B cell (primary cell): ENCODE measurements at regions not wholly inside any gene's neighbourhood (a gene's known extent, or its start where the extent isn't known, plus 50 kb on each side); places are given as distances from the start of the nearest gene placed in this dataset.

ENCODE experiments used
- ATAC-seq: fragments of 200-7000 bp; cut with Tn5 transposase; one replicate; pipeline ENCODE4 v1.10.0; 2021; ENCODE audit warnings: low read depth, mild to moderate bottlenecking, moderate number of reproducible peaks, moderate library complexity
- CTCF ChIA-PET: fragments of 350-600 bp; sonication (Branson Sonifier 250); formaldehyde crosslinking; loops from one replicate; lab custom pipeline; 2021; ENCODE audit warnings: antibody characterized with exemption, inconsistent platforms; lab: Charles Lee
- POLR2A ChIA-PET: fragments of 350-600 bp; sonication (Branson Sonifier 250); formaldehyde crosslinking; loops from one replicate; lab custom pipeline; 2021; ENCODE audit warnings: antibody characterized with exemption; lab: Charles Lee
- DNase-seq: peaks from one replicate; pipeline ENCODE4 v3.0.0; 2013
- H2AFZ ChIP-seq: 2 replicates; pipeline ENCODE4 v1.6.1; 2012; ENCODE audit warnings: mild to moderate bottlenecking, low read depth, low read length; ENCODE audit not compliant: insufficient read depth, poor library complexity, severe bottlenecking
- H3K27ac ChIP-seq, 2 donors: 1 replicate in 1 of 2; 2 replicates in 1 of 2; pipeline ENCODE4 v1.5.1; 2012 to 2013; ENCODE audit warnings: low read length in 2 of 2, mild to moderate bottlenecking in 2 of 2, moderate library complexity in 1 of 2
- H3K27me3 ChIP-seq, 4 experiments: fragments of 200-600 bp in 1 of 4; sonication (generic) in 1 of 4; replicated peaks in 1 of 4; 1 replicate in 2 of 4; 2 replicates in 2 of 4; pipeline versions ENCODE4 v1.6.1 to v1.7.0; 2013 to 2016; ENCODE audit warnings: low read length in 3 of 4, mild to moderate bottlenecking in 2 of 4, mixed read lengths in 1 of 4, moderate library complexity in 1 of 4; ENCODE audit not compliant: insufficient read depth in 4 of 4, control insufficient read depth in 3 of 4; ENCODE audit errors: control extremely low read depth in 1 of 4
- H3K36me3 ChIP-seq, 2 experiments: replicated peaks in 1 of 2; 1 replicate in 1 of 2; 2 replicates in 1 of 2; pipeline versions ENCODE4 v1.6.1 to v1.7.1; 2013; ENCODE audit warnings: low read length in 1 of 2; ENCODE audit not compliant: insufficient read depth in 2 of 2, control insufficient read depth in 1 of 2; ENCODE audit errors: control extremely low read depth in 1 of 2, extremely low read depth in 1 of 2
- H3K4me1 ChIP-seq, 2 donors: fragments of 200-600 bp in 1 of 2; sonication (generic) in 1 of 2; 1 replicate in 1 of 2; 2 replicates in 1 of 2; pipeline versions ENCODE4 v1.5.1 to v1.6.1; 2013 to 2017; ENCODE audit warnings: low read length in 2 of 2; ENCODE audit not compliant: control insufficient read depth in 2 of 2, insufficient read depth in 2 of 2
- H3K4me2 ChIP-seq: replicated peaks from 2 replicates; pipeline ENCODE3; 2012; ENCODE audit warnings: mild to moderate bottlenecking, low read depth, low read length; ENCODE audit not compliant: poor library complexity, severe bottlenecking
- H3K4me3 ChIP-seq, 5 experiments: fragments of 200-600 bp in 1 of 5; sonication (generic) in 1 of 5; 1 replicate in 3 of 5; 2 replicates in 2 of 5; pipeline versions ENCODE4 v1.5.1 to v1.7.0; 2011 to 2016; ENCODE audit warnings: low read length in 4 of 5, mild to moderate bottlenecking in 4 of 5, low read depth in 2 of 5, control low read depth in 1 of 5, moderate library complexity in 1 of 5; ENCODE audit not compliant: insufficient read depth in 1 of 5; ENCODE audit errors: control extremely low read depth in 1 of 5, extremely low read depth in 1 of 5
- H3K79me2 ChIP-seq: fragments of 200-600 bp; sonication (generic); one replicate; pipeline ENCODE4 v1.6.0; 2016; ENCODE audit warnings: low read length; ENCODE audit not compliant: control insufficient read depth, insufficient read depth
- H3K9ac ChIP-seq: fragments of 200-600 bp; sonication (generic); 2 replicates; pipeline ENCODE4 v1.6.1; 2017; ENCODE audit warnings: mild to moderate bottlenecking, low read length, moderate library complexity
- H3K9me3 ChIP-seq, 3 donors: one replicate each; pipeline versions ENCODE4 v1.6.1 to v1.7.1; 2013; ENCODE audit warnings: low read length in 2 of 3; ENCODE audit not compliant: control insufficient read depth in 2 of 3, insufficient read depth in 1 of 3; ENCODE audit errors: control extremely low read depth in 1 of 3
- H4K20me1 ChIP-seq: 2 replicates; pipeline ENCODE4 v1.6.0; 2012; ENCODE audit warnings: mild to moderate bottlenecking, low read length; ENCODE audit not compliant: insufficient read depth, control insufficient read depth, poor library complexity, severe bottlenecking
- H3K27ac Mint-ChIP-seq: one replicate; pipeline ENCODE4 v1.8.0; 2021; ENCODE audit warnings: mixed read lengths
- H3K27me3 Mint-ChIP-seq: one replicate; pipeline ENCODE4 v1.8.0; 2021; ENCODE audit warnings: mixed read lengths
- H3K4me1 Mint-ChIP-seq: one replicate; pipeline ENCODE4 v1.8.0; 2021; ENCODE audit warnings: mixed read lengths
- H3K4me3 Mint-ChIP-seq: one replicate; pipeline ENCODE4 v1.8.0; 2021; ENCODE audit warnings: mixed read lengths
- H3K9me3 Mint-ChIP-seq: one replicate; pipeline ENCODE4 v1.8.0; 2022; ENCODE audit warnings: mixed read lengths; ENCODE audit not compliant: insufficient read depth
- CTCF ChIP-seq: fragments of 200-600 bp; IDR thresholded peaks from one replicate; pipeline ENCODE4 v1.8.0; 2022; ENCODE audit warnings: antibody characterized with exemption, mild to moderate bottlenecking
- EZH2 ChIP-seq: IDR thresholded peaks from 2 replicates; pipeline ENCODE4 v1.6.1; 2012; ENCODE audit warnings: borderline replicate concordance, low read depth, mild to moderate bottlenecking, moderate library complexity, low read length; ENCODE audit not compliant: insufficient read depth, poor library complexity, severe bottlenecking
- WGBS: methylation state at CpG from one replicate; pipeline ENCODE4 v1.1.5; 2013; ENCODE audit warnings: missing lambda C conversion rate; ENCODE audit not compliant: insufficient coverage; 5-methylcytosine and 5-hydroxymethylcytosine counted together
- intact Hi-C: fragments of 100-400 bp; cut with micrococcal nuclease; formaldehyde crosslinking; loops from one replicate; pipeline ENCODE4 v1.10.0; 2022

- CTCF ChIA-PET = no interaction called here
- ATAC-seq (no peak), DNase-seq (no peak)
- Mint-ChIP-seq H3K27ac (no peak overlapping the region), H3K9me3 (no peaks in the 10 kb centered on the region), H3K4me1 (no peaks in the 10 kb centered on the region), H3K27me3 (peaks cover 5% of the 10 kb centered on the region), H3K4me3 (no peak overlapping the region)
- Histone ChIP-seq H3K79me2 (no peaks in the 10 kb centered on the region), H3K27me3 (peaks cover 0 to 2% (median 1%) of the 10 kb centered on the region in 4 experiments), H3K4me3 (no peak overlapping the region), H3K4me2 (no peak overlapping the region), H3K9ac (no peak overlapping the region), H2AFZ (no peak overlapping the region), H3K36me3 (no peaks in the 10 kb centered on the region), H3K9me3 (peaks cover 1 to 5% (median 3%) of the 10 kb centered on the region in 3 donors), H3K27ac (no peak overlapping the region), H3K4me1 (no peaks in the 10 kb centered on the region), H4K20me1 (no peaks in the 10 kb centered on the region)
- TF ChIP-seq EZH2 (no peak), CTCF (no peak)
- POLR2A ChIA-PET = no interaction called here
- WGBS = 91% methylated on average over 1 of the region's 1 CpG
- intact Hi-C loops = no loop called here
Measured at GRCh38 chr14:66216763-66217162, 269.4 kb upstream of the CCDC196 start.

GRCh38 chr14:66219886-66220285 lies 266.3 kb upstream of the CCDC196 start:
- ATAC-seq (no peak), DNase-seq (no peak)
- 100% methylated on average over 1 of the region's 3 CpGs for WGBS
- H3K4me1 Mint-ChIP-seq = no peaks in the 10 kb centered on the region
- no peaks in the 10 kb centered on the region for H3K9me3 Mint-ChIP-seq
- ChIA-PET CTCF (no interaction called here), POLR2A (no interaction called here)
- intact Hi-C loops = no loop called here
- Histone ChIP-seq H3K27ac (no peak overlapping the region), H2AFZ (no peak overlapping the region), H3K9me3 (peaks cover 0 to 5% (median 3%) of the 10 kb centered on the region in 3 donors), H3K4me2 (no peak overlapping the region), H3K36me3 (no peaks in the 10 kb centered on the region), H3K4me1 (no peaks in the 10 kb centered on the region), H3K4me3 (no peak overlapping the region), H4K20me1 (no peaks in the 10 kb centered on the region), H3K27me3 (peaks cover 0 to 2% (median 1%) of the 10 kb centered on the region in 4 experiments), H3K9ac (no peak overlapping the region), H3K79me2 (no peaks in the 10 kb centered on the region)
- no peak overlapping the region for H3K27ac Mint-ChIP-seq
- no peak for TF ChIP-seq CTCF
- no peak for TF ChIP-seq EZH2
- no peak overlapping the region for H3K4me3 Mint-ChIP-seq
- H3K27me3 Mint-ChIP-seq = no peaks in the 10 kb centered on the region
